ENCODE measurements at regions not wholly inside any gene's neighbourhood (a gene's known extent, or its start where the extent isn't known, plus 50 kb on each side); places are given as distances from the start of the nearest gene placed in this dataset.
"Not testable (repeated sequence)": the region's sequence is repeated elsewhere in the genome, so short reads cannot be mapped to it uniquely, and the experiment has no call there.

DNA sequence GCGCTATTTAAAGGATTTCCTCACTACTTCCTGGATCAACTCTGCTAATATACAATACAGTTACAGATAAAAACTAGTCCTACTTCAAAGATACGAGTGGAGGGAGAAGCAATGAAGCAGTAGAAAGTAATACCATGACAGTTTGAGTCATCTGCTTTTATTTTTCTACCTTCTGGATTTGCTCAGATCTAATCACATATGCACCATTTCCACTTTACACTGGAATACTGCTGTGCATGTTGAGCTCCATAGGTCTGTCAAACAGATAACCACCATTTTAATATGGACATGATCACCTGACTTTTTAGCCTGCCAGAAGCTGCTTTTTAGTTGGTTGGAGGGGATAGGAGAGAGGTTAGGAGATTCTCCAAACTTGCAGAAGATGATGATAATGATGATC lies 92.5 kb downstream of the MMUT start:
- DNase-seq (ENCODE audit: extremely low read depth in 1 of 11, low read depth in 9 of 11, low spot score in 4 of 11), result no peak

DNA sequence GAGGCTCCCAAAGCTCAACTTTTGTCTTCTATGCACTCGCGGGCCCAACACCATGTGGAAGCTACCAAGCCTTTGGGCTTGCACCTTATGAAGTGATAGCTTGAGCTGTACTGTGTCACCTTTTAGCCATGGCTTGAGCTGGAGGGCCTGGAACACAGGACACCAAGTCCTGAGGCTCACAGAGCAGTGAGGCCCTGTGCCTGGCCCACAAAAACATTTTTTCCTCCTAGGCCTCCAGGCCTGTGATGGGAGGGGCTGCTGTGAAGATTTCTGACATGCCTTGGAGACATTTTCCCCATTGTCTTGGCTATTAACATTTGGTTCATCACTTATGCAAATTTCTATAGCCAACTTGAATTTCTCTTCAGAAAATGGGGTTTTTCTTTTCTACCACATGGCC lies 96.5 kb downstream of the MMUT start:
- DNase-seq (ENCODE audit: extremely low read depth in 1 of 11, low read depth in 9 of 11, low spot score in 4 of 11), result no peak

DNA sequence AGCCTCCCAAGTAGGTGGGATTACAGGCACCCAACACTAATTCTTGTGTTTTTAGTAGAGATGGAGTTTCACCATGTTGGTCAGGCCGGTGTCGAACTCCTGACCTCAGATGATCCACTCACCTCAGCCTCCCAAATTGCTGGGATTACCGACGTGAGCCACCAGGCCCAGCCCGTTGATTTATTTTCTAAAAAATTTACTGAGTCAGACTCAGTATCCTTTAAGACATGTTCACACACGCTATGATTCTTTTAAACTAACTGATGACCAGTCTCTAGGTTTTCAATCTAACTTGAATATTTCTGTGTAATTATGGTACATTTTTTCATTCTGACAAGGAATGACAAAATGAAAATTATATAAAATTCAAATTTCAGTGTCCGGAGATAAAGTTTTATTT lies 114.5 kb downstream of the MMUT start:
- no peak for DNase-seq (ENCODE audit: extremely low read depth in 1 of 11, low read depth in 9 of 11, low spot score in 4 of 11)

DNA sequence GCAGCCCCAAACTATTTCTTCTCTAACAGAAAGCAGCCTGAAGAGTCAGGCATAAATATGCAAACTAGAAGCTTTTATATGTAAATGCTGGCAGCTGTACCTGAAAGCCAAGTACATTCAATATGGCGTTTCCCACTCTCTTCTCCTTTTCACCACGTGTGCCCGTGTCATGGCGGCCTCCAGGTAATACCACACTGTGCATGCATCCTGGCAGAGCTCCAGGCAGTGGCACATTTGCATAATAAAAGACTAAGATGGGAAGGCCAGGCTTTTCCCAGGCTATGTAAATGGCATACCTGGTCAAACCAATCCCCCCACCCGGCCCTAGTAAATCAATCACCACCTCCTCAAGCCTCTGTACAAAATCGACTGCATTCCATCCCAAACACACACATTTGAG lies 120.6 kb downstream of the MMUT start:
- DNase-seq (ENCODE audit: extremely low read depth in 1 of 11, low read depth in 9 of 11, low spot score in 4 of 11), result no peak

DNA sequence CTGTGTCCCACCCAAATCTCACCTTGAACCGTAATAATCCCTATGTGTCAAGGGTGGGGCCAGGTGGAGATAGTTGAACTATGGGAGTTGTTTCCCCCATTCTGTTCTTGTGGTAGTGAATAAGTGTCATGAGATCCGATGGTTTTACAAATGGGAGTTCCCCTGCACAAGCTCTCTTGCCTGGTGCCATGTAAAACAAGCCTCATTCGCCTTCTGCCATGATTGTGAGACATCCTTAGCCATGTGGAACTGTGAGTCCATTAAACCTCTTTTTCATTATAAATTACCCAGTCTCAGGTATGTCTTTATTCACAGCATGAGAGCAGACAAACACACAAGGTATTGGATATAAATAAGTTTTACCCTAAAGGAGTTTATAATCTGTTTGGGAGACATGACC lies 121.2 kb downstream of the MMUT start:
- no peak for DNase-seq (ENCODE audit: extremely low read depth in 1 of 11, low read depth in 9 of 11, low spot score in 4 of 11)

DNA sequence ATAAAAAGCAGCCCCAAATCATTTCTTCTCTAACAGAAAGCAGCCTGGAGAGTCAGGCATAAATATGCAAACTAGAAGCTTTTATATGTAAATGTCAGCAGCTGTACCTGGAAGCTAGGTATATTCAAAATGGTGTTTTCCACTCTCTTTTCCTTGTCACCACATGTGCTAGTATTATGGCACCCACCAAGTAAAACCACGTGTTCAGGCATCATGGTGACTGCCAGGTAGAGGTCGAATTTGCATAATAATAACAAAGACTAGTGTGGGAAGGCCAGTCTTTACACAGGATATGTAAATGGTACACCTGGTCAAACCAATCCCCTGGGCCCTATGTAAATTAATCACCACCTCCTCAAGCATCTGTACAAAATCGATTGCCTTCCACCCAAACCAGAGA lies 124.0 kb downstream of the MMUT start:
- no peak for DNase-seq (ENCODE audit: extremely low read depth in 1 of 11, low read depth in 9 of 11, low spot score in 4 of 11)

DNA sequence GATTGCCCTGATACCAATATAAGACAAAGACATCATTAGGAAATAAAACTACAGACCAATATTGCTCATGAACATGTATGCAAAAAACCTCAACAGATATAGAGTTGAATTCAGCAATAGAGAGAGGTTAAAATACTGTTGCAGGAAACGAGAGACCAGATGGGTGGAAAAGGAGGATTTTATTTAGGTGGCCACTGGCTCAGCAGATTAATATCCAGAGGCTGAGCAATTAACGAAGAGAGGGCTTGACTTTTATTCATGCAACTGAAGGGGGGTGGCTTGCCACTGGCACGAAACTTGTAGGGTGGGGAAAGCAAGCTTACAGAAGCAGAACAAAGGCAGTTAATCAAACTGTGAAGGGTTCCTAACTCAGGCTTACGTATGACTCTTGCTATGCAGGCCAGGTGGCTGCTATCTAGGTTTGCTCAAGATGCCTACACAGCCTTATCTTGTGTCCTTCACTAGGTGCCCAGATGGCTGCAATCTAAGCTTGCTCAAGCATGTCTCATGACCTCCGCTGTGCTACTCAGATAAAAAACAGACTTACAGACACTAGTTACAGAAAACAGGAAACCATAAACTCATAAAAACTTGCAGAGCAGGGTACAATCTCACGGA lies 126.4 kb downstream of the MMUT start:
- no peak for DNase-seq (ENCODE audit: extremely low read depth in 1 of 11, low read depth in 9 of 11, low spot score in 4 of 11)

DNA sequence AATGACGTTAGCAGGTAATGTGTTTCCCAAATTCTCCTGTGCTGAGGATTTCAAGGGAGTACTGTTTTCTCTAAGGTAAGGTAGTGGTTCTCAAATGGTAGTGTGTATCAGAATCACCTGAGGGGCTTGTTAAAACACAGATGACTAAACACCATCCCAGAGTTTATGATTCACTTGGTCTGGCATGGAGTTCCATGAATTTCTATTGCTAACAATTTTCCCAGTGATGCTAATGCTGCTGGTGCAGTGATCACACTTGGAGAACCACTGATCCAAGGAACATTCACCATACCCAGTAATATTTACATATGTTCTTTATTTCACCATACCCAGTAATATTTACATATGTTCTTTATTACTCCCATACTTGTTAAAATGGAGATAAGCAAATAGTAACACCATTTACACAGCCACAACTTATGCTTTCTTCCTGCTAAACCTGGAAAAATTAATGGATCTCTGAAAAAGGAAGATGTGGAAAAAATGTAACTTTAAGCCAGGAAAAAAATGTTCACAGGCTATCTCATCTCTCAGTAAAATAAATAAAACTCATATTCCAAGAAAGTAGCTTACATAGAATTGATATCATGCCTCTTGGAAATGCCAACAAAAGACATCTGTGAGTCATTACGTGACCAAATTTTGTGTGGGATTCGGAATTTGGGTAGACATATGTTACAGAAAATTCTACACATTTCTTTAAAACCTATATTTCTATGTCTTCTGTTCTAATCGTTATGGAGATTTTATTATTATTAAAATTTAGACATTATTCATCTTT lies 129.5 kb downstream of the MMUT start:
- no peak for DNase-seq (ENCODE audit: extremely low read depth in 1 of 11, low read depth in 9 of 11, low spot score in 4 of 11)

DNA sequence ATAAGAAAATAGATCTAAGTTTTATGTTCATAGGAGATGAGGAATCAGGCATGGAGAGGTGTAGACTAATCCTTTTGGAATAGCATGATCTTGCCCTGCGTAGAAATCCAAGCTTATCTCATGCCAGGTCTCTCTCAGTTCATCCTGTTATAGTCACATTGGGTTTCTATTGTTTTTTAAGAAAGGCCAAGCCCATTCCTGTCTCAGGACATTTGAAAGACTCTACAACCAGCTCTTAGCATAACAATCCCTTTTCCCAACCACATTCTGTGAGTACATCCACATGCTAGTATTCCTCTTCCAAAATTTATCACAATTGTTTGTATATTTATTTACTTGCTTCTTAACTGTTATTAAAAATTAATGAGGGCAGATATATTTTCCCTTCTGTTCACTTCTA lies 130.3 kb downstream of the MMUT start:
- no peak for DNase-seq (ENCODE audit: extremely low read depth in 1 of 11, low read depth in 9 of 11, low spot score in 4 of 11)

DNA sequence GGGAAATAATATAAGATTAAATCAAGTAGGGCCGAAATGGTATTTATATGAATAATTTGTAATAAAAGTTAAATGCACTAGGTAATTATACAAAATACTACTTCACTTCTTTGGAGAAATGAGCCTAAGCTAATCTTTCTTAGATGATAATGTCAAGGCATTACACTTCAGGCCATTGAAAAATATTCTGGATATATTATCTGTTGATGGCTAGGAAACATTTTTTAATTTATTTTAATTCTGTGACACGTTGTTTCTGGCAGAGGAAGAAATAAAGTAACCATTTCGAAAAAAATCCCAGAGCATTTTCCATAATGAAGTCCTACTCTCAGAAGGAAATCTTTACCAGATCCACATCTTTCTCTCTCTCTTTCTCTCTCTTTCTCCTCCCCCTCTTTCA lies 133.9 kb downstream of the MMUT start:
- no peak for DNase-seq (ENCODE audit: extremely low read depth in 1 of 11, low read depth in 9 of 11, low spot score in 4 of 11)

DNA sequence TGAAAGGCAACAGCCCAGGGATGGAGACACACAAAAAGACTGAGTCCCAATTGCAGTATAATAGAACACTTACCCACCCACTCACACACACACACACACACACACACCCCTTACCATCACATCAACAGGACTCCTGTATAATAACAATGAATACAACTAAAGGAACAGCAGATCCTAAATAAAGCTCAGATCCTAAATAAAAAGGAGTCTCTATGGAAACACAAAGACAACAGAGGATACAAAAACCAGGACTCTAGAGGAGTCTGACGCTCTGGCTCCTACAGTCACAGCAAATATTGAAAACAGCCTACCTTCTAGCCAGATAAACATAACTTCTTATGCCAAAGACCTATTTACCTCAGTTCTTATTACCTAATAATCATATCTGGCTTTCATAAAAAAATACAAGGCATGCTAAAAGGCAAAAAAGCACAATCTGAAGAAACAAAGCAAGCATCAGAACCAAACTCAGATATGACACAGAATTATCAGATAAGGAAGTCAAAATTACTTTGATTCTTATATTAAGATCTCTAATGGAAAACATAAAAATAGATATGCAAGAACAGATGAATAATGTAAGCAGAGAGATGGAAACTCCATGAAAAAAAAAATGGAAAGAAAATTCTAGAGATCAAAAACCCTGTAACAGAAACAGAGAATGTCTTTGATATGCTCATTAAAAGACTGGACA lies 134.9 kb downstream of the MMUT start:
- no peak for DNase-seq (ENCODE audit: extremely low read depth in 1 of 11, low read depth in 9 of 11, low spot score in 4 of 11)

DNA sequence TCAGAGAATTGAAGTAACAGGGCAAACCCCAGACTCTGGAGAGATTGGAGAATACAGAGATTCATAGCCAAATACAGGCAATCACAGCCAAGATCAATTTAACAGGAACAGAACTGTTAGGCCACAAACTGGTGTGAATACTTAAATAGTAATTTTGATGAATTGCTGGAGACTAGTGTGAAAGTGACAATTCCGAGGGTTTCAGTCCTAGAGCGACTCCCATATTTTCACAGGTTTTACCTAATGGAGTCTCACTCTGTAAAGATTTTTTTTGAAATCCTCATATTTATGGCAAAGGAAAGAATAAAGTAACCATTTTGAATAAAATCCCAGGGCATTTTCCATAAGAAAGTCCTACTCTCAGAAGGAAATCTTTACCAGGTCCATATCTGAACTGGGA lies 135.5 kb downstream of the MMUT start:
- no peak for DNase-seq (ENCODE audit: extremely low read depth in 1 of 11, low read depth in 9 of 11, low spot score in 4 of 11)

DNA sequence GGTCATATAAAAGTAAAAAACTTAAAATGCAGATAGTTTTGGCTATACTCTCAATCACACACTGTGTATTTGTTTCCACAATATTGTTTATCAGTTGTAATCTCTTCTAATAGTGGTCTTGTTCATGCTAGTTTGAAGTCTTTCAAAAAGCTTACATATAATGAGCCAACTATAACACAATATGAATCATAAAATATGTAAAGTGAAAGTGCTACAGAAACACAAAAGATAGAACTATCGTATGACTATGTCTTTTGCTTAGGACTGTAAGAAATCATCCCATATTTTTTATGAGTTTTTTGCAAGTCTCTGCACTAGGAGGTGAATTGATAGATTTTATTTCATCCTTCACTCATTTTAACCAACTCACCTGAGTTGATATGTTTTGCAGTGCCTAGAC lies 136.0 kb downstream of the MMUT start:
- DNase-seq (ENCODE audit: extremely low read depth in 1 of 11, low read depth in 9 of 11, low spot score in 4 of 11), result no peak

DNA sequence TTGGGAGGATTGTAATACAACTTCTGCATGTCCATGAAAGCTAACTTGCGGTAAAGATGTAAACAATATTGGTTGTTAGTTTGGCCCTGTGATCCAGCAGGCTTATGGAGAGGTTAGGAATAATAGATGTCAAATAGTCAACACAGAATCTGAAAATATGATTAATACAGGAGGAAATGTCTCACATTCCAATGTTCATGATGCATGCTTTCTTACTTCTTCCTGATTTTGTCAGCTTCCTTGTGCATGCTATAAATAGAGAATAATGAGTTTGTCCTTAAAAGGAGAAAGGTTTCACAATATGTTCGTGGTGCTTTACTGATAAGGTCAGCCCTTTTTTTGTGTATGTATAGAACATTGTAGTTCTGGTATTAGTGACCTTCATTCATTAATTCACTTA lies 136.7 kb downstream of the MMUT start:
- peak in 1 of 11 donors; percentile 7 for DNase-seq (ENCODE audit: extremely low read depth in 1 of 11, low read depth in 9 of 11, low spot score in 4 of 11)

DNA sequence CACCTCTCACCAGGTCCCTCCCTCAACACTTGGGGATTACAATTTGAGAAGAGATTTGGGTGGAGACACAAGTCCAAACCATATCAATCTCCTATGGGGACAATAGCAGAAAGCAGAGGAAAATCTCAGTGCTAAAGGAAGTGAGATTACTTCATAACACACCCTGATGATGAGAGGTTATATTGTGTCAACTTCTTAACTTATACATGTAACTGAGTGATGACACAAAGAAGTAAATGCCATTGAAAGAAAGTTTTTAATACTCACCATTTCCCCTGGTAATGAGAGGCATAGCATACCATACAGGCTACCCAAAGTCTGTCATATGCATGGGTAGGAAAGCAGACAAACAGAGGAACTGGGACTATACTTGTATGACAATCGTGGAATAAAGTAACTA lies 137.2 kb downstream of the MMUT start:
- no peak for DNase-seq (ENCODE audit: extremely low read depth in 1 of 11, low read depth in 9 of 11, low spot score in 4 of 11)

DNA sequence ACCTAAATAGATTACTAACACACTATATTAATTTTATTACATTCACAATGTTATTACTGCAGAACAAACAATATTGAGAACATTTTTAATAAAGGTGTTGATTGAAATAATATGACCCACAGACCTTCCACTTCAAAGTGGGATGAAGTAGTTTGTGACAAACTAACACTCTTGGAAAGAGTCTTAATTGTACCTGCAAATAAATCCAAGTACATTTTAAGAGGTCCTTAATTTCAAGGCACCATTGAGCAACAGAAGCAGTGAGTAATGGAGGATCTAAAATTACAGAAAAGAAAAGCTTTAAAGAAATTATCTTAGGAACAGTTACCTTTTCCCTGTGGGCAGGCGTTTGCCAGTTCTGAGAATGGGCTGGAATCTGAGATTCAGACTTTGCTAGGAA lies 140.2 kb downstream of the MMUT start:
- DNase-seq (ENCODE audit: extremely low read depth in 1 of 11, low read depth in 9 of 11, low spot score in 4 of 11), result no peak

DNA sequence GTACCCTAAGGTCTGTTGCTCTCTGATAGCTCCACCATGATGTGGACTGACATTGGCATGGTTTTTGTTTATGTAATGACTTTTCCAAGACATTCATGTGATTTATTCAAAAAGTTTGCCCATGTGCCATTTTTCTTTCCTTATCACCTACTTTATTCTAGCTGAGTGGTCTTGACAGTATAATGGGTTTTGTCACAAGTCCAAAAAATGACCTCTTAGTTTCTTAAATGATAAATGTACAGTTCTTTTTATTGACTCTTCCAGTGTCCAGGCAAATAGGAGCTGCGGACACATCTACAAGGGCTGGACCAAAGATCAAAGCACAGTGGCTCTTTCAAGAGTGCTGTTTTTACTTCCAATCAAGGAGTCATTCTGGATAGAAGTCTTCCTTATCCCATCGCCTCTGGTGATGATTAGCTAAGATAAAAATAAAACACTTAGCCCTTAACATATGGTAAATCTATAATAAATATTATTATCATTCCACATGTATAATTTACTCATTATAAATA lies 141.4 kb downstream of the MMUT start:
- peak in 3 of 11 donors; percentile 1 to 14 (median 12) for DNase-seq (ENCODE audit: extremely low read depth in 1 of 11, low read depth in 9 of 11, low spot score in 4 of 11)

DNA sequence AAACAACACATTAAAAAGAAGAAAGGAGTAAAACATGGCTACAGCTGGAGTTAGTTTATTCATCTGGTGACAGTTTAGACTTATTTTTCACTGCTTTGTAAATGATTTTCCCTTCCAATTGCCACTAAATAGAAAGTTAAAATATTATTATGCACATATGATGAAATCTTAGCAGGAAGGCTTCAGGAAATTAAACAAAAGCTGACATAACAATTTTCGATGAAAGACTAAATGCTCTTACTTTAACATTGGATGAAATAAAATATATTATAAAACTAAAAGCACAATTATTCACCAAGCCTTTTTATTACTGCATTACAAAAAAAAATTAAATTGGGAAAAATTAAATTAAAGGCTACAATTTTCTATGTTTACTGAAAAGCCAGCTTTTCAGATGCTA lies 158.0 kb downstream of the MMUT start:
- DNase-seq (ENCODE audit: extremely low read depth in 1 of 11, low read depth in 9 of 11, low spot score in 4 of 11), result no peak

DNA sequence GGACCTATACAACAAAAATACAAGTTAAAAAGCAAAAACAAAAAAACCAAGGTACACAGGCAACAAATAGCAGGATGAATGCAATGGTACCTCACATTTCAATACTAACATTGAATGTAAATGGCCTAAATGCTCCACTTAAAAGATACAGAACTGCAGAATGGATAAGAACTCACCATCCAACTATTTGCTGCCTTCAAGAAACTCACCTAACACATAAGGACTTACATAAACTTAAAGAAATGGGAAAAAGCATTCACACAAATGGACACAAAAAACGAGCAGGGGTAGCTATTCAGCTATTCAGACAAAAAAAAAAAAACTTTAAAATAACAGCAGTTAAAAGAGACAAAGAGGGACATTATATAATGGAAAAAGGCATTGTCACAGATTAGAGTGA lies 158.7 kb downstream of the MMUT start:
- not testable (repeated sequence) for DNase-seq (ENCODE audit: extremely low read depth in 1 of 11, low read depth in 9 of 11, low spot score in 4 of 11)

DNA sequence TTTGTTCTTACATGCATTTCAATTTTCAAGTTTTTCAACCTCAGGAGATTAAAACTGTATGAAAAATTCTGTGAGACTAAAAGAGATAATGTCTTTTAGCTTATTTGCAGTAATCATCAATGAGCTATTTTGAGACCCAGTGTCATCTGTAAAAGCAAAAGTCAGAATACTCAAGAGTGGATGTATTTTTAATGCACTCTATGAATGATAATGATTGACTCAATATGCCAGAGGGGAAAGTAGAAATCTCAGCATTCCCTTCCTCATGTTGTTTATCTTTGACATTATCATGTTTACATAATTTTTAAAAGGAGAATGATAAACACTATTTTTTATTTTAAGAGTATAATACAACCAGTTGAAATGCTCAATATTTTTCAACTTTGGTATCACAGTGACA lies 162.1 kb downstream of the MMUT start:
- no peak for DNase-seq (ENCODE audit: extremely low read depth in 1 of 11, low read depth in 9 of 11, low spot score in 4 of 11)

Measured in renal cortex interstitium (tissue), 11 donors.